ENCODE measurements at regions not wholly inside any gene's neighbourhood (a gene's known extent, or its start where the extent isn't known, plus 50 kb on each side); places are given as distances from the start of the nearest gene placed in this dataset.

DNA sequence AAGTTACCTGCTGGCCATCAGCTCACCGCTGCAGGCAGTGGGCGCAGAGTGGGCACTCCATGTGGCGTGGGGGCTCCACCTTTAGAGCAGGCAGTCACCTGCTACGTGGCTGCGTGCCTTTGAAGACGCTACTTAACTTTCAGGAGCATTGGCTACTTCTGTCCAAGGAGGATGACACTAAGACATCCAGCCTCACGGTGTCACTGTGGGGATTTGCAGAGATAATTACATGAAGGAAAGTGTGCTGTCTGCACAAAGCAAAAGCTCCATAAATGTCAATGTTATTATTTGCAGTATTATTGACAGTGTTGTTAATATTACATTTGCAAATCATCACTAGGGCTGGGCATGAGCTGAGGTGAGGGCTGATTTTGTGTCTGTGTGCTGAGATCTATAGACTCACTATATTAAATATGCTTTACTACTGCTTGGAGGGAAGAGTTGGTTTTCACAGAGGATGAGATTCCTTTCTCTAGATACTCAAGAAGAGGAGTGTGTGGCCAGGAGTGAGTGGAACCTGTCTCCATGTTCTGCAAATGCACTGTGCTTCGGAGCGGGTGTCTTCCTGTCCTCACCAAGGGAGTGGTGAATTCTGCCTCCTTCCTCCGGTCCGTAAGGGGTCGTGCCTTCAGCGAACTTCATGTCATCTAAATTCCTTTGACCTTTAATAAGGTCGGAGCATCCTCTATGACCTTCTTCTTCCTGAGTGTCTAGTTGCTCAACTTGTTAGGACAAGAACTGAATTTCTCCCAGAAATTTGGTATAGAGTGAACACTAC, 165.8 kb upstream of the SYNDIG1 start:
- TF ChIP-seq, protein P1, sequence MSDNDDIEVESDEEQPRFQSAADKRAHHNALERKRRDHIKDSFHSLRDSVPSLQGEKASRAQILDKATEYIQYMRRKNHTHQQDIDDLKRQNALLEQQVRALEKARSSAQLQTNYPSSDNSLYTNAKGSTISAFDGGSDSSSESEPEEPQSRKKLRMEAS (IDR thresholded peaks at IDR 0.05) = no peak
- TF ChIP-seq NR3C1 (IDR thresholded peaks at IDR 0.05) (no peak), CTCF (IDR thresholded peaks at IDR 0.05) (no peak), POLR2A (IDR thresholded peaks at IDR 0.05; ENCODE audit: low read length) (no peak), NFE2L2 (conservative IDR thresholded peaks at IDR 0.05; ENCODE audit: low read length) (no peak), ZC3H11A (IDR thresholded peaks at IDR 0.05) (no peak), HMGXB4 (CRISPR knock-in tag; IDR thresholded peaks at IDR 0.05; ENCODE audit: borderline replicate concordance) (no peak), FOSL2 (IDR thresholded peaks at IDR 0.05) (no peak), FOSL2 (CRISPR knock-in tag; IDR thresholded peaks at IDR 0.05) (no peak), NPAS2 (CRISPR knock-in tag; IDR thresholded peaks at IDR 0.05; ENCODE audit: borderline replicate concordance) (no peak), SREBF2 (IDR thresholded peaks at IDR 0.05) (no peak), PHF8 (IDR thresholded peaks at IDR 0.05; ENCODE audit: borderline replicate concordance, low read depth) (no peak)
- TF ChIP-seq, protein P2, sequence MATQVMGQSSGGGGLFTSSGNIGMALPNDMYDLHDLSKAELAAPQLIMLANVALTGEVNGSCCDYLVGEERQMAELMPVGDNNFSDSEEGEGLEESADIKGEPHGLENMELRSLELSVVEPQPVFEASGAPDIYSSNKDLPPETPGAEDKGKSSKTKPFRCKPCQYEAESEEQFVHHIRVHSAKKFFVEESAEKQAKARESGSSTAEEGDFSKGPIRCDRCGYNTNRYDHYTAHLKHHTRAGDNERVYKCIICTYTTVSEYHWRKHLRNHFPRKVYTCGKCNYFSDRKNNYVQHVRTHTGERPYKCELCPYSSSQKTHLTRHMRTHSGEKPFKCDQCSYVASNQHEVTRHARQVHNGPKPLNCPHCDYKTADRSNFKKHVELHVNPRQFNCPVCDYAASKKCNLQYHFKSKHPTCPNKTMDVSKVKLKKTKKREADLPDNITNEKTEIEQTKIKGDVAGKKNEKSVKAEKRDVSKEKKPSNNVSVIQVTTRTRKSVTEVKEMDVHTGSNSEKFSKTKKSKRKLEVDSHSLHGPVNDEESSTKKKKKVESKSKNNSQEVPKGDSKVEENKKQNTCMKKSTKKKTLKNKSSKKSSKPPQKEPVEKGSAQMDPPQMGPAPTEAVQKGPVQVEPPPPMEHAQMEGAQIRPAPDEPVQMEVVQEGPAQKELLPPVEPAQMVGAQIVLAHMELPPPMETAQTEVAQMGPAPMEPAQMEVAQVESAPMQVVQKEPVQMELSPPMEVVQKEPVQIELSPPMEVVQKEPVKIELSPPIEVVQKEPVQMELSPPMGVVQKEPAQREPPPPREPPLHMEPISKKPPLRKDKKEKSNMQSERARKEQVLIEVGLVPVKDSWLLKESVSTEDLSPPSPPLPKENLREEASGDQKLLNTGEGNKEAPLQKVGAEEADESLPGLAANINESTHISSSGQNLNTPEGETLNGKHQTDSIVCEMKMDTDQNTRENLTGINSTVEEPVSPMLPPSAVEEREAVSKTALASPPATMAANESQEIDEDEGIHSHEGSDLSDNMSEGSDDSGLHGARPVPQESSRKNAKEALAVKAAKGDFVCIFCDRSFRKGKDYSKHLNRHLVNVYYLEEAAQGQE (IDR thresholded peaks at IDR 0.05) = no peak

All from A549 (cell line).